ENCODE measurements at regions not wholly inside any gene's neighbourhood (a gene's known extent, or its start where the extent isn't known, plus 50 kb on each side); places are given as distances from the start of the nearest gene placed in this dataset.

DNA sequence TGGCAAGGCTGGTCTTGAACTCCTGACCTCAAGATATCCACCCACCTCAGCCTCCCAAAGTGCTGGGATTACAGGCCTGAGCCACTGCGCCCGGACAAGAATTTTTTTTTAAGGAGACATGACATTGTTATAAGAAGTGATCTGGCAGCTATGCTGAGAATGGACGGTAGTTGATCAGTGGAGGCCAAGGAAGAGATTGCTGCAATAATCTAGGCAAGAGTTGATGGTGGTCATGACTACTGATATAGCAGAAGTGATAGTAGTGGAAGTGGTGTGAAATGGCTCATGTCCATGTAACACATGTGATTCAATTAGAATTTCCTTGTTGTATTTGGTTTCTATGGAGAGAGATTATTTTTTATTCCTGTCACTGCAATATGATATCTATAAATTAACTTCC is 125.3 kb upstream of the CCN2 start:
- H3K4me1 ChIP-seq (replicated peaks): no peaks in the 10 kb centered on the region
- H3K27me3 ChIP-seq (replicated peaks; ENCODE audit: insufficient read depth): no peaks in the 10 kb centered on the region
- DNase-seq (ENCODE audit: low spot score): no peak
- H3K9me3 ChIP-seq: no peaks in the 10 kb centered on the region
- 91% methylated on average over 3 of the region's 3 CpGs for WGBS
- TF ChIP-seq POLR2AphosphoS5 (IDR thresholded peaks at IDR 0.05) (no peak), POLR2A (IDR thresholded peaks at IDR 0.05) (no peak)
- TF ChIP-seq, protein P1, sequence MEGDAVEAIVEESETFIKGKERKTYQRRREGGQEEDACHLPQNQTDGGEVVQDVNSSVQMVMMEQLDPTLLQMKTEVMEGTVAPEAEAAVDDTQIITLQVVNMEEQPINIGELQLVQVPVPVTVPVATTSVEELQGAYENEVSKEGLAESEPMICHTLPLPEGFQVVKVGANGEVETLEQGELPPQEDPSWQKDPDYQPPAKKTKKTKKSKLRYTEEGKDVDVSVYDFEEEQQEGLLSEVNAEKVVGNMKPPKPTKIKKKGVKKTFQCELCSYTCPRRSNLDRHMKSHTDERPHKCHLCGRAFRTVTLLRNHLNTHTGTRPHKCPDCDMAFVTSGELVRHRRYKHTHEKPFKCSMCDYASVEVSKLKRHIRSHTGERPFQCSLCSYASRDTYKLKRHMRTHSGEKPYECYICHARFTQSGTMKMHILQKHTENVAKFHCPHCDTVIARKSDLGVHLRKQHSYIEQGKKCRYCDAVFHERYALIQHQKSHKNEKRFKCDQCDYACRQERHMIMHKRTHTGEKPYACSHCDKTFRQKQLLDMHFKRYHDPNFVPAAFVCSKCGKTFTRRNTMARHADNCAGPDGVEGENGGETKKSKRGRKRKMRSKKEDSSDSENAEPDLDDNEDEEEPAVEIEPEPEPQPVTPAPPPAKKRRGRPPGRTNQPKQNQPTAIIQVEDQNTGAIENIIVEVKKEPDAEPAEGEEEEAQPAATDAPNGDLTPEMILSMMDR (IDR thresholded peaks at IDR 0.05): no peak
- no peak overlapping the region for H3K4me3 ChIP-seq
- no peaks in the 10 kb centered on the region for H3K36me3 ChIP-seq
- intact Hi-C loops (cut with DNase I): no loop called here
- no peak overlapping the region for H3K27ac ChIP-seq

DNA sequence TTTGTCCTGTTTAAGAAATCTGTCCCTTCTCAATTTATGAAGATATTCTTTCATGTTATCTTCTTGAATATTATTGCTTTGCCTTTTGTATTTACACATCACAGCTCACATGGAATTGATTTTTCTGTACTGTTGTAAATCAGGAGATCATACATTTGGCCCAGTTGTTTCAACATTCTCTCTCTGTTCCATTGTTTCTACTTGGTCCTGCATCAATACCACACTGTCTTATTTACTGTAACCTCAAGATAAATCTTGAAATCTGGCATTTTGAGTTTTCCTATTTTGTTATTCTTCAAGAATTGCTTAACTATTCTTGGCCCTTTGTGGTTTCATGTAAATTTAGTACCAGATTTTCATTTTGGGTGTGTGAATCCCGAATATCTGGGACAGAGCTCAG is 121.7 kb upstream of the CCN2 start:
- no peak overlapping the region for H3K4me3 ChIP-seq
- intact Hi-C loops (cut with DNase I): no loop called here
- 72% methylated on average over 1 of the region's 1 CpG for WGBS
- TF ChIP-seq POLR2AphosphoS5 (IDR thresholded peaks at IDR 0.05) (no peak), POLR2A (IDR thresholded peaks at IDR 0.05) (no peak)
- TF ChIP-seq, protein P1 (IDR thresholded peaks at IDR 0.05): no peak
- no peak for DNase-seq (ENCODE audit: low spot score)
- H3K36me3 ChIP-seq: no peaks in the 10 kb centered on the region
- H3K9me3 ChIP-seq: no peaks in the 10 kb centered on the region
- H3K27me3 ChIP-seq (replicated peaks; ENCODE audit: insufficient read depth): no peaks in the 10 kb centered on the region
- no peak overlapping the region for H3K27ac ChIP-seq
- no peaks in the 10 kb centered on the region for H3K4me1 ChIP-seq (replicated peaks)

DNA sequence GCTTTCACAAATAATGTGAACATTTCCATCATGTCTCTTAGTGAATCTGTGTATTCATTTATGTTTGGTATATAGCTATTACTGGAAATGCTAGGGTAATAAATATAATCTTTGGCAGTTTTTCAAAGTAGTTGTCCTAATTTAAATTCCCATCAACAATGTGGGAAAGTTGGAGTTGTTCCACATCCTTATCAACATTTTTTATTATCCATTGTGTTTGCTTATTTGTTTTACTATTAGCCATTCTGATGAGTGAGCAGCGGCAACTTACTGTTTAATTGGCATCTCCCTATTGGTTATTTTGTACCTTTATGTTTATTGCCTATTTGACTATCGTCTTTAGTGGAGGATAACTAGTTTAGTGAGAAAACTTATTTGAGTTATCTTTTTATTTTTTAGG is 121.1 kb upstream of the CCN2 start:
- H3K27me3 ChIP-seq (replicated peaks; ENCODE audit: insufficient read depth): no peaks in the 10 kb centered on the region
- no peaks in the 10 kb centered on the region for H3K9me3 ChIP-seq
- intact Hi-C loops (cut with DNase I): no loop called here
- no peaks in the 10 kb centered on the region for H3K4me1 ChIP-seq (replicated peaks)
- H3K36me3 ChIP-seq: no peaks in the 10 kb centered on the region
- TF ChIP-seq POLR2AphosphoS5 (IDR thresholded peaks at IDR 0.05) (no peak), POLR2A (IDR thresholded peaks at IDR 0.05) (no peak)
- TF ChIP-seq, protein P1 (IDR thresholded peaks at IDR 0.05): no peak
- no peak overlapping the region for H3K27ac ChIP-seq
- 49% methylated on average over 2 of the region's 2 CpGs for WGBS
- no peak for DNase-seq (ENCODE audit: low spot score)
- H3K4me3 ChIP-seq: no peak overlapping the region

DNA sequence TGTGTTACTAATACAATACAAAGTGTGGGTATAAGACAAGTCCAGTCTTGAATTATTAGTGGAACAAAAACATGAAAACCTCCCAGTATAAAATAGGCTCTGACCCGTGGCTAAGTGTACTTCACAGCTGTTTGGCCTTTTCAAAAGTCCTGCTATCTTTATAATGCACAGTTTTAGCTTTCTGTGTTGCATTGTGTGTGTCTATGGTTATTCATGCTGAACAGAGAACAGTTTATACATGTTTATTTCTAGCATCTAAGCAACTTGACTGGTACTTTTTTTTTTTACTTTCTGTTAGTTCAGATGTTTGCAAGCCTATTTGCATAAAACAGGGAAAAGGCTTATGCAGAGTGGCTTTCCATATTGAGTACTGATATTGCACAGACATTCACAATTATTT is 119.2 kb upstream of the CCN2 start:
- intact Hi-C loops (cut with DNase I): no loop called here
- no peak for DNase-seq (ENCODE audit: low spot score)
- Histone ChIP-seq H3K4me1 (replicated peaks) (no peaks in the 10 kb centered on the region), H3K4me3 (no peak overlapping the region), H3K27ac (no peak overlapping the region), H3K27me3 (replicated peaks; ENCODE audit: insufficient read depth) (no peaks in the 10 kb centered on the region), H3K9me3 (no peaks in the 10 kb centered on the region), H3K36me3 (no peaks in the 10 kb centered on the region)
- 4% methylated on average over 1 of the region's 1 CpG for WGBS
- no peak for TF ChIP-seq POLR2A (IDR thresholded peaks at IDR 0.05)
- no peak for TF ChIP-seq POLR2AphosphoS5 (IDR thresholded peaks at IDR 0.05)
- TF ChIP-seq, protein P1 (IDR thresholded peaks at IDR 0.05): no peak

DNA sequence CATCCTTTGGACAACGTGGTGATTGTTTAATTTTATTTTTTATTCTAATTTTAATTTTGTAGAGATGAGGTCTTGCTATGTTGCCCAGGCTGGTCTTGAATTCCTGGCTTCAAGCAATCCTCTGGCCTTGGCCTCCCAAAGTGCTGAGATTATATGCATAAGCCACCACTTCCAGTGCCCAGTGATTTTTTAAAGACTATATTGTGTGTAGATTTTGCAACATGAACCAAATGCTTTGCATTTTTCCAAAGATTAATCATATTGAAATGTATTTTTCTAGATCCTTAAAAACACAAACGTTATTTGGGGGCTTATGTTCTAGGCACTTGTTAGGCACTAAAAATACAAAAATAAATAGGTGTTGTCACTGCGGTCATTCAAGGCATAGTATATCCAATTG is 117.6 kb upstream of the CCN2 start:
- H3K4me3 ChIP-seq: no peak overlapping the region
- intact Hi-C loops (cut with DNase I): no loop called here
- TF ChIP-seq, protein P1 (IDR thresholded peaks at IDR 0.05): no peak
- TF ChIP-seq POLR2AphosphoS5 (IDR thresholded peaks at IDR 0.05): no peak
- no peak for TF ChIP-seq POLR2A (IDR thresholded peaks at IDR 0.05)
- no peaks in the 10 kb centered on the region for H3K27me3 ChIP-seq (replicated peaks; ENCODE audit: insufficient read depth)
- H3K9me3 ChIP-seq: no peaks in the 10 kb centered on the region
- no peak for DNase-seq (ENCODE audit: low spot score)
- H3K4me1 ChIP-seq (replicated peaks): no peaks in the 10 kb centered on the region
- no peak overlapping the region for H3K27ac ChIP-seq
- 84% methylated on average over 3 of the region's 3 CpGs for WGBS
- no peaks in the 10 kb centered on the region for H3K36me3 ChIP-seq

Data from prostate gland (tissue), 2 donors.